B cell (primary cell): ENCODE measurements at regions not wholly inside any gene's neighbourhood (a gene's known extent, or its start where the extent isn't known, plus 50 kb on each side); places are given as distances from the start of the nearest gene placed in this dataset.
"Not testable (repeated sequence)": the region's sequence is repeated elsewhere in the genome, so short reads cannot be mapped to it uniquely, and the experiment has no call there.

ENCODE experiments used
- CTCF ChIP-seq: fragments of 200-600 bp; IDR thresholded peaks from one replicate; pipeline ENCODE4 v1.8.0; 2022; ENCODE audit warnings: antibody characterized with exemption, mild to moderate bottlenecking
- EZH2 ChIP-seq: IDR thresholded peaks from 2 replicates; pipeline ENCODE4 v1.6.1; 2012; ENCODE audit warnings: borderline replicate concordance, low read depth, mild to moderate bottlenecking, moderate library complexity, low read length; ENCODE audit not compliant: insufficient read depth, poor library complexity, severe bottlenecking

GRCh38 chr1:87413846-87414245 lies 85.2 kb downstream of the LMO4 start:
- not testable (repeated sequence) for TF ChIP-seq CTCF, EZH2
